Erythroblast (primary cell): ENCODE measurements at regions not wholly inside any gene's neighbourhood (a gene's known extent, or its start where the extent isn't known, plus 50 kb on each side); places are given as distances from the start of the nearest gene placed in this dataset.

ENCODE experiments used
- DNase-seq, 2 experiments: peaks; one replicate each; lab custom pipeline; 2025; lab: John Stamatoyannopoulos, UW
- GATA1 ChIP-seq: IDR thresholded peaks from 2 replicates; pipeline ENCODE4 v1.6.1; 2011; ENCODE audit warnings: low read depth, mild to moderate bottlenecking, control low read depth, low read length, moderate library complexity
- POLR2A ChIP-seq: IDR thresholded peaks from 2 replicates; pipeline ENCODE4 v1.6.1; 2011; ENCODE audit warnings: mild to moderate bottlenecking, low read length

GRCh38 chr2:240290432-240291336, 144.8 kb upstream of the GPC1 start:
- no peak for DNase-seq
- TF ChIP-seq POLR2A (no peak), GATA1 (no peak)

- TF ChIP-seq GATA1 = no peak
- TF ChIP-seq POLR2A = no peak
- DNase-seq = no peak
Observed at GRCh38 chr2:240291337-240292034, 144.0 kb upstream of the GPC1 start.

GRCh38 chr2:240292035-240292574, 143.4 kb upstream of the GPC1 start:
- TF ChIP-seq POLR2A = no peak
- TF ChIP-seq GATA1 = no peak
- DNase-seq = no peak

GRCh38 chr2:240292619-240293525, 142.6 kb upstream of the GPC1 start:
- DNase-seq = no peak
- TF ChIP-seq GATA1 (no peak), POLR2A (no peak)

- no peak for DNase-seq
Observed at GRCh38 chr2:240293557-240294461, 141.7 kb upstream of the GPC1 start.

GRCh38 chr2:240294514-240294913, 140.9 kb upstream of the GPC1 start:
- no peak for DNase-seq
- no peak for TF ChIP-seq POLR2A
- no peak for TF ChIP-seq GATA1

More at GRCh38 chr2:240293557-240294461, 141.7 kb upstream of the GPC1 start:
- TF ChIP-seq POLR2A (no peak), GATA1 (no peak)

- no peak for TF ChIP-seq POLR2A
- no peak for TF ChIP-seq GATA1
- no peak for DNase-seq
Observed at GRCh38 chr2:240295256-240296103, 140.0 kb upstream of the GPC1 start.

GRCh38 chr2:240296104-240296406, 139.4 kb upstream of the GPC1 start:
- DNase-seq = no peak
- TF ChIP-seq POLR2A = no peak
- no peak for TF ChIP-seq GATA1

- TF ChIP-seq GATA1 = no peak
- no peak for TF ChIP-seq POLR2A
- no peak for DNase-seq
Observed at GRCh38 chr2:240296476-240297255, 138.8 kb upstream of the GPC1 start.

GRCh38 chr2:240297256-240298116, 138.0 kb upstream of the GPC1 start:
- no peak for DNase-seq
- TF ChIP-seq POLR2A (no peak), GATA1 (no peak)
